ENCODE measurements at regions not wholly inside any gene's neighbourhood (a gene's known extent, or its start where the extent isn't known, plus 50 kb on each side); places are given as distances from the start of the nearest gene placed in this dataset.

GRCh38 chr4:181418496-181418895 is 824.7 kb upstream of the TENM3 start:
- no peak for TF ChIP-seq CTCF (IDR thresholded peaks at IDR 0.05)
- no peak for TF ChIP-seq POLR2A (IDR thresholded peaks at IDR 0.05)
